CD4-positive, alpha-beta T cell treated with Interleukin-6 at 100 ng/mL for 8 hours (primary cell): ENCODE measurements at regions not wholly inside any gene's neighbourhood (a gene's known extent, or its start where the extent isn't known, plus 50 kb on each side); places are given as distances from the start of the nearest gene placed in this dataset.
A peak's percentile ranks its signal among the peaks of the same experiment; 100 is the strongest.
"Not testable (repeated sequence)": the region's sequence is repeated elsewhere in the genome, so short reads cannot be mapped to it uniquely, and the experiment has no call there.

Experiments used
- DNase-seq: peaks from one replicate; pipeline ENCODE4 v3.0.0-alpha.2; 2020; ENCODE audit warnings: mixed read lengths, low spot score

DNA sequence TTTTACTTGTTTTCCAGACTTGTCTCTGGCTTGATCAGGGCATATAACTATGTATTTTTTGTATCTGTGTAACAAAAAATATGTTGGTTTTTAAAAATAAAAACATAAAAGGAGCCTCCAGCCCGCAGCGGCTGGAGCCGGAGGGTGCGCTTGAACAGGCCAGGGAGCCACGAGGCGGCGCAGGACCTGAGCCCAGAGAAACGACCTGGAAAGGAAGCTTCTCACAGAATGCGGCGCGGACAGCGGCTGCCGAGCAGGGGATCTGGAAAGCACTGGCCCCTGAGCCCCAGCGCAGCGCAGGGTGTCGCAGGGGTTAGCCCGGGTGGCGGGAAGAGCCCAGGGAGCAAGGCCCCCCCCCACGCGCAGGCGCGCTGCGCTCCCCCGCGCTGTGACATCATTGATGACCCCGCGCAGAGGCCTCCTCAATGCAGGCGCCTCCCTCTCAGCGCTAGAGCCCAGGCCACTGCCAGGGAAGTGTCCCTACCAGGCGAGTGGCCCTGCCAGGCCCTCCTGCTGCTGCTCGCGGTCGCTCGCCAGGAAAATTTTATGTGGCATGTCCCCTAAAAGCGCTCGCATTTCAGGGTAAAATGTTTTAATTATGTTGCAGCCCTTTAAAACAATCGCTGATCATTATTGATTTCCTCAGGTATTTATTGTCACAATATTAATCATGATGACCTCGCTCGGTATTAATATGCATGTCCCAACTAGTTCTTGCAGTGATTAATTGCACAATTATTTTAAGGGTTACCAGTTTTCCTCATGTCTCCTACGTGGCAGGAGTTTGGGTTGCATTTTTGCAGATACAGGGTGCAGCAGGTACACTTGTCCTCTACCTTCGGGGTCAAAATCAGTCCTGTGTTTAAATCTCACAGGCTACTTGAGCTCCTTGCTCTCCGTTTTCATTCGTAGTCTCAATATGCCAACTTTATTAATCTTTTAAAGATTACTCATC, 134.2 kb downstream of the USP22 start:
- peak; percentile 78 for DNase-seq

DNA sequence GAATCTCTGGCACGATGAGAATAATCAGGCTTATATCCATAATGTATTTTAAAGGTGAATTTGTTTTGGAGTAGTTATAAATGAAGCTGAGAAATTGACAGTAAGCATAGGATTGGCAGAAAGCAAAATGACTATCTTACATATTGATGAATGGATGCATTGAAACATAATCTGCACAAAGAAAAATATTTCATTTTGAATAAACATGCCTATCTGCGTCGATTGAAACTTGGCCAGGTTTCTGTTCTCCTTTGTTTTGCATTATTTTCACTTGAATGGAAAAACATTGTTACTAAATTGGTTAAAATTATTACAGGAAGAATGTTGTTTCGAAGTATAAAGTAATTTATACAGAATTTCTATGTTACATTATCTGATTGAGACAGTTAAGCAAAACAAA, 128.2 kb downstream of the USP22 start:
- DNase-seq: no peak

DNA sequence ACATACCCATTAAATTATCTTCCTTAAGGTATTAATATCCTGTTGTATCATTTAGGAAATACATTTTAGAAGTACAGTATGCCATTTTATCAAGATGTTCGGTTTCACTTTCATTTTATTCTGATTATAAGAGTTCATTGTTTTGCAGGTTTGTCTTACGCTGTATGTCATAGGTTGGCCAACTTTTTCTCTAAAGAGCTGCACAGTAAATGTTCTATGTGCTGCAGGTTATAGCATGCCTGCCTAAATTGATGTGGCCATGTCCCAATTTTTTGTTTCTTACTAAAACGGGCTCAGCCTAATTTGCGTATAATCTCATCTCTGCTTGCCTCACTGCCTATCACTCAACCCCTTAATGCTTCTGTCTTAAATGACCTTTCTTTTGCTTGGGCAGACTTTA, 126.4 kb downstream of the USP22 start:
- no peak for DNase-seq

DNA sequence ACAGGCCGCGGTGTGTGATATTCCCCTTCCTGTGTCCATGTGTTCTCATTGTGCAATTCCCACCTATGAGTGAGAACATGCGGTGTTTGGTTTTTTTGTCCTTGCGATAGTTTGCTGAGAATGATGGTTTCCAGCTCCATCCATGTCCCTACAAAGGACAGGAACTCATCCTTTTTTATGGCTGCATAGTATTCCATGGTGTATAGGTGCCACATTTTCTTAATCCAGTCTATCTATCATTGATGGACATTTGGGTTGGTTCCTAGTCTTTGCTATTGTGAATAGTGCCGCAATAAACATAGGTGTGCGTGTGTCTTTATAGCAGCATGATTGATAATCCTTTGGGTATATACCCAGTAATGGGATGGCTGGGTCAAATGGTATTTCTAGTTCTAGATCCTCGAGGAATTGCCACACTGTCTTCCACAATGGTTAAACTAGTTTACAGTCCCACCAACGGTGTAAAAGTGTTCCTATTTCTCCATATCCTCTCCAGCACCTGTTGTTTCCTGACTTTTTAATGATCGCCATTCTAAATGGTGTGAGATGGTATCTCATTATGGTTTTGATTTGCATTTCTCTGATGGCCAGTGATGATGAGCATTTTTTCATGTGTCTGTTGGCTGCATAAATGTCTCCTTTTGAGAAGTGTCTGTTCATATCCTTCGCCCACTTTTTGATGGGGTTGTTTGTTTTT, 125.1 kb downstream of the USP22 start:
- not testable (repeated sequence) for DNase-seq

DNA sequence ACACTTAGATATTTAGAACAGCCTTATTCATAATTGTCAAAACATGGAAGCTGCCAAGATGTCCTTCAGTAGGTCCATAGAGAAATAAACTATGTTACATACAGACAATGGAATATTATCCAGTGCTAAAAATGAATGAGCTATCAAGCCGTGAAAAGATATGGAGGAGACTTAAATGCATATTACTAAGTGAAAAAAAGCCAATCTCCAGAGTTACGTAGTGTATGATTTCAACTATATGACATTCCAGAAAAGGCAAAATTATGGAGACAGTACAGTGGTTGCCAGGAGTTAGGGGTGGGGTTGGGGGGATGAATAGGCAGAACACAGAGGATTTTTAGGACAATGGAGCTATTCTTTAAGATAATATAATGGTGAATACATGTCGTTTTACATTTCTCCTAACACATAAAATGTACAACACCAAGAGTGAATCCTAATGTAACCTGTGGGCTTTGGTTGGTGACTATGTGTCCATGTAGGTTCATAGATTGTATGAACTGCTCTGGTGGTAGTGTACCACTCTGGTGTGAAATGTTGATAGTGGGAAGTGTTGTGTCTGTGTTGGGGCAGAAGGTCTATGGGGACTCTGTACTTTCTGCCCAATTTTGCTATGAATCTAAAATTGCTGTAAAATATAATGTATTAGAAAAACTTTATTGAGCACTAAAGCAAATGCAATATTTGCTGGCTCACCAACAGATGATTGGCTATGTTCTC, 122.6 kb downstream of the USP22 start:
- no peak for DNase-seq

DNA sequence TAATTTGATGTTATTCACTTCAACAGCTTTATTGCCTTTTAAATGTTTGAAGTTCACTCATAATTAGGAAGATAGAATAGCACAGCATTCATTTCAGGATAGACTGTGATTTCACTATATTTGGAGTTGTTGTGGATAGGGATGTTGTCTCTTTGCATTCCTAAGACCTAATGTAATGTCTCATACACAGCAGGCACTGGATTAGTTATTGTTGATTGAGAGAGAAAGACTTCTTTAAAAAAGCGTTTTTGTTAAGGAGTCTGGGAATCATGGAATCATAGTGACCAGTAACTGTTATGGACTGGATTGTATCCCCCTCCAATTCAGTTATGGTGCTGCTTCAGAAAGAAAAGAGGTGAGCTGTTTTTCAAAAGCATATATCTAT, 122.0 kb downstream of the USP22 start:
- DNase-seq: no peak

DNA sequence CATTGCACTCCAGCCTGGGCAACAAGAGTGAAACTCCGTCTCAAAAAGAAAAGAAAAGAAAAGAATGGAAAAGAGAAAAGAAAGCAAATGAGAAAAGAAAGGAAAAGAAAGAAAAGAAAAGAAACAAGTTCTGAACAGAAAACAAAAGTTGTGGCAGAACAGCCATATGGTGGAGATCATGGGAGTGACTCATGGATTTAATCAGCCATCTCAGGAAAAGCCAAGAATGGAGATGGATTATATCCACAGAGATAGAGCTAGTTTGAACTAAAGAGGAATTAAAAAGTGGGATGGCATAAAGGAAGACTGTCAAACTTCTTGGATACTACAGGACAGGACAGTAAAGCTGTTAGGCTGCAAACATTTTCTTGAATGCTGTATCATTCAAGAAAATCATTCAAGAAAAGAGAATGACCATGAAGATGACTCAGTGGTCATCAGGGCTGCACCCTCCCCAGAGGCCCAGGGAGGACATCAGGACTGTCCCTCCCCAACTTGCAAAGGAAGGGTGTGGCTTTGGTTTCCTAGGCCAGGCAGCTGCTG, 120.6 kb downstream of the USP22 start:
- DNase-seq: no peak

DNA sequence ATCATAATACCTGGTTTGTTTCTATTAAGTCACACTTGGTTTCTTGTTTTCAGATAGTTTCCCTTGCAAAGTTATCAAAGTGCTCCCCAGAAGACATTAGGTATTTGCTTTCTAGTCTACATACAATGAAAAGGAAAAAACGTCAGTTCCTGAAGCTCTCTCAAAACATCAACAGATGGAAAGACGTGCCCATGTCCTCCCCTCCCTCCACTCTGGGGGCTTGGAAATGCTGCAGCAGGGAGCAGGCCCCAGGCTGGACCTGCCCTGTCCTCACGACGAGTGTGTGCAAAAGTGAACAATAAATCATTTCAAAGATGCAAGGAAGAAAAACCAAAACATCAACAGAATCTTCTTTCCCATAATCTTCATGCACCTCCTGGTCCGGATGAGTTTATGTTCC, 118.5 kb downstream of the USP22 start:
- no peak for DNase-seq

DNA sequence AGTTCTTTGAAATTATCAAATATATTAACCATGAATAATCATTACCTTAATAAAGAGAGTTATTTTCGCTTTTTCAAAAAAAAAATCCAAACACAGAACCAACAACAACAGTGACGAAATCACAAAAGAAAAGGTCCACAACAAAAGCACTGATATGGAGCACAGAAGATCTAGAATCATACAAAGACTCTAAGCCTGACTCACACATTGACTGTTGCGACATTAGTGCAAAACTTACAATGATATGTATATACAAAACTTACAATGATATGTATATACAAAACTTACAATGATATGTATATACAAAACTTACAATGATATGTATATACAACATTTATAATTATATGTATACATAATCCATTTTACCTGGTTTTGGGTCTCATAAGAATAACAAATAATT, 117.7 kb downstream of the USP22 start:
- no peak for DNase-seq

DNA sequence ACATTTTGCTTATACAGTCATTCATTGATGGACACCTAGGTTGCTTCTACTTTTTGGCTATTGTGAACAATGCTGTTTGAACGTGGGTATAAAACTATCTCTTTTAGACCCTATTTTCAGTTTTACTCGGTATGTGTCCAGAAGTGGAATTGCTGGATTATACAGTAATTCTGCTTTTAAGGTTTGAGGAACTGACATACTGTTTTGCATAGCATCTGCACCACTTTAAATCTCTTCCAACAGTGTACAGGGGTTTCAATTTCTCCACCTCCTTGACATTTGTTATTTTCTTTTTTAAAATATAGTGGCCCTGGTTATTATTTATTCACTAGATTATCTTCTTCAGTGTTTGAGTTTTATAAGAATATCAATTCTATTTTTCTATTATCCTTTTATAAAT, 116.9 kb downstream of the USP22 start:
- DNase-seq: no peak

DNA sequence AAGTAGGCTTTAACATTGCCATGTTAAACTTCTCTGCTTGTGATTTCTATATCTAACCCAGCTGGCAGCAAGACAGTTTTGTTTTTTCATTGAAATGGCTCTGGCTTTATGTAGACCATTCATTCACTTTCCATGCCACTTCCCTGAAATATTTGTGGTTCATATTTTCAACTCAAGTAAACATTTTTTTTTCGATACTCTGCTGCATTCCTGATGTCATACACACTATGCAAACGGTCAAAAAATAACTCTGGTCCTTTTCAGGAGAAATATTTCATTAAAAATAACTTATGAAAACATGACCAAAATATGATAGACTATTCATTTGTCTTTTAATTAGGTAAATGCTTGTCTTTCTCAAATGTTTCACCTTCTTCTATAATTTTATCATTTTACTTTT, 116.3 kb downstream of the USP22 start:
- DNase-seq: no peak

DNA sequence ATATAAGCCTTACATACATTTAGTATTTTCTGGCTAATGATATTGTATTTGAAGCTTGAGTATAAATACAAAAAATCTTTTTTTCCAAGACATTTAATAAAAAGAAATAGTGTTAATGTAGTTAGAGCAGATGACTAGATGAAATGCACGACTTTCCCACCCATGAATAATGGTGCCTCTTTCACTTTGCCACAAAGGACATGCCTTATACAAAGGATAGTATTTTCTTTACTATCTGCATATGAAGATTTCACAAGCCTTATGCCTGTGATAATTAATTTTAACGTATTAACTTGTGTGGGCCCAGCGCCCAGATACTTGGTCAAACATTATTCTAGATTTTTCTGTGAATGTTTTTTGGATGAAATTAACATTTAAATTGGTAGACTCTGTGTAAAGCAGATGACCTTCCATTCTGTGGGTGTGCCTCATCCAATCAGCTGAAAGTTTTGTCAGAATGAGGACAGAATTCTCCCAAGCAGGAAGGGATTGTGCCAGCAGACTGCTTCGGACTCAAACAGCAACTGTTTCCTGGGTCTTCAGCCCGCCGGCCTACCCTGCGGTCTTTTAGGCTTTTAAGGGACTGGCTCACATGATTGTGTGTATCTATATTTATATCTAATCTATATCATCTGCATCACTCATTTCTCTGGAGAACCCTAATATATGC, 115.4 kb downstream of the USP22 start:
- DNase-seq: no peak

DNA sequence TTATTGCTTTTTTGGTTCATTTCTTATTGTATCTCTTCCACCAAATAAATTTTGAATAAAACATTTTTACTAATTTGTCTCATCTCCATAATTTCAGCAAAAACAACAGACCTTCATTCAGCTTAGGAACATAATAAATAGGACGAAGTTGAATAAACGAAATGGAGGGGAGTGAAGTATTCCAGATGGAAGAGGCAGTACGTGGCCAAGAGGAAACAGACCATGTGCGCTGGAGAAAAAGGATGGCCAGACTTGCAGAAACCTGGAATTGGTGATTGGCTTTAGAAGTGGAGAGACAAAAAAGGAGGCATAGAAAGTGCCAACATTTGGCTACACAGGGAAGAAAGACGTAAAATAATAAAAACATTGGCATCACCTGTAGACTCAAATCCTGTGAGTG, 113.5 kb downstream of the USP22 start:
- no peak for DNase-seq

DNA sequence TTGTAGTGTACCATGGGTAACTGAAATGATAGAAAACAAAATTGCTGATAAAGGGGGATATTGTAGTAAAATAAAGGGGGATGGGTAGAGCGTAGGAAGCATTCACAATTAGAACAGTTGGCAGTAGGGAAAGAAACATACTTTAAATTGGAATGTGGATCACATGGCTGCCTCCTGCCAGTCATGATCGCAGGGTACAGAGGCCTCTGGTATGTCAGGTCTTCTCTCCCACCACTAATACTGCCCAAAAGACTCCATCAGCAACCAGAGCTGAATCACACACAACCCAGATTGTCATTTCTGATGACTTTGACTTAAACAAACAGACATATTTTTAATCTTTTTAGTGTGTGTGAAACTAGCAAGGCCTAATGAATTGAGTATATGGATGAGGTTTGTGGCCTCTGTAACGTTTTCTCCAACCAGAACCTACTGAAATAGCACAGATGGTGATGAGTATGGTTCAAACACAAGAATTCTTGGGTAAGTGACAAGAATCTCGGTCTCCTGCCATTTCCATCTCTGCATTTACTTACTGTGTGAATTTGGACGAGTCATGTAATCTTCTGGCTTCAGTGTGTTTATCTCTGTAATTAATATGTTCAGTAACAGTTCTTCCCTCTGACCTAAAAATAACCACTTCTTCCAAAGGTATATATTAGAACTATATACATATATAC, 112.6 kb downstream of the USP22 start:
- DNase-seq: no peak

DNA sequence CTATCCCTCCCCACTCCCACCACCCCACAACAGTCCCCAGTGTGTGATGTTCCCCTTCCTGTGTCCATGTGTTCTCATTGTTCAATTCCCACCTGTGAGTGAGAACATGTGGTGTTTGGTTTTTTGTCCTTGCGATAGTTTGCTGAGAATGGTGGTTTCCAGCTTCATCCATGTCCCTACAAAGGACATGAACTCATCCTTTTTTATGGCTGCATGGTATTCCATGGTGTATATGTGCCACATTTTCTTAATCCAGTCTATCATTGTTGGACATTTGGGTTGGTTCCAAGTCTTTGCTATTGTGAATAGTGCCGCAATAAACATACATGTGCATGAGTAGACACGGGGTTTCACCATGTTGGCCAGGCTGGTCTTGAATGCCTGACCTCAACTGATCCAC, 109.8 kb downstream of the USP22 start:
- DNase-seq: not testable (repeated sequence)

DNA sequence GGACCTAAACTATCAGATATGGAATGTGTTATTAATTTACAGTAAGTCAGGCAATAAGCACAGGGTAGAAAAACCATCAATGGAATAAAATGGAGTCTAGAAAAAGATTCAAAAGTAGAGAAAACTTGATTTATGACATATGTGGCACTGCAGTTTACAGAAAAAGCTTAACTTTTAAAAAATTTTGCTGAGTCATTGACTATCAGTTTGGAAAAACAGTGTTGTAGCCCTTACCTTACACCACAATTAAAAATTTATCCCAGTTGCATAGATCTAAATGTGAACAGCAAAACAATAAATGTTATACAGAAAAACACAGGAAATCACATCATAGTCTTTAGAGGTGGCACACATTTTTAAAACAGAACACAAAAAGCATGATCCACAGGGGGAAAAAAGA, 108.5 kb downstream of the USP22 start:
- no peak for DNase-seq

DNA sequence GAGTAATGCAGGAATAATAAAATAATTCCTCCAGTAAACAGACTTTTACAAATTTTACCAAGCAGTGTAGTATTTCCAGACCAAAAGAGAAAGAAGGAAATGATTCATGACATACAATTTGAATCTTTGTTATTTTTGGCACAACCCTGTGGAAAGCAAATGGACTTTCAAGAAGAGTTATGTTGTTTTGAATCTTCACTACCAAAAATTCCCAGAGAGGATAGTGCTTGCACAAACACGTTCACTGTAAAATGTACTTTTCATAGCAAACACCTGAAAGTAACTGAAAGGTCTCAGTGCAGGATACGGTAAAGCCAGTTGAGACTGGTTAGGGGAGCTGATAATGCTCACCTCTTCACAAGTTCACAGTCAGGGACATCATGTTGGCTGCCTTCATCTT, 107.1 kb downstream of the USP22 start:
- no peak for DNase-seq

DNA sequence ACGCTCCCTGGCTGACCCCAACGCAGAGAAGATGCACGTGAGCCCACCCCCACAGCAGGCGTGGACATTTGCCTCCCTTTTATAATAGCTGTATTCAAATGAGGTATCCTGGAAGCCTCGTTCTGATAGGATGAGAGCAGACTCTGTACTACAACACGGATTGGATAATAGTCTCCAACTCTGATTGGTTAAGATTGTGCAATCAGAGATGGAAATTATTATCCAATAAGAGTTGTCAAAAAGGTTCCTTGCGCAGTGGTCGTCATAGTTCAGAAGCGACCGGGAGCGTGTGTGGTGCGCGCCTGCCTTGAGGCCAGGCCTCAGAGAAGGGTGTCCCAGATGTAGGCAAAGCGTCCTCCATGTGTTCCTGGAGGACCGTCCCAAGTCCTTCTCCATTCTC, 104.6 kb downstream of the USP22 start:
- DNase-seq: no peak

DNA sequence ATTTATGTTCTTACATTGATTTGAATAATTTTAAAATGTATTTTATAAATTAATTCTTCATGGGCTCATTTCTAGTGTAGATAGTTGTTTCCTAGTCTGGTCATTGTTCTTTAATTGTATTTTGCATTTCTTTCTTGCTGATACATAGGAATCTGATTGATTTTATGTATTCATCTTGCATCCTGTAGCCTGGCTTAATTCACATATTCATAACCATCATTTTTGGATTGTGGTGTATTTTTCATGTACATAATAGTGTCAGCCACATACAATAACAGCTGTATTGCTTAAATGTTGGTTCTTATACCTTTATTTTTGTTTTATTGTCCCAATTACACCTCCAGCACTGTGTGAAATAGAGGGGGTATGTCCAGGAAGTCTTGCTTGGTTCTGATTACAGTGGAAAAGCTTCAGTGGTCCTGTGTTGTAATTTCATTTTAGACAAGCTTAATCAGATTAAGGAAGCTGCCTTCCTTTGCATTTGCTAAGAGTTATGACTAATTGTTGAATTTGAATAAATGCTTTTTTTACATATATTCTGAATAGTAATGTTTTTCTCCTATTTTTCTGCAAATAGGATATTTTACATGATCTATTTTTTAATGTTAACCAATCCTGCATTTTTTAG, 103.7 kb downstream of the USP22 start:
- no peak for DNase-seq

DNA sequence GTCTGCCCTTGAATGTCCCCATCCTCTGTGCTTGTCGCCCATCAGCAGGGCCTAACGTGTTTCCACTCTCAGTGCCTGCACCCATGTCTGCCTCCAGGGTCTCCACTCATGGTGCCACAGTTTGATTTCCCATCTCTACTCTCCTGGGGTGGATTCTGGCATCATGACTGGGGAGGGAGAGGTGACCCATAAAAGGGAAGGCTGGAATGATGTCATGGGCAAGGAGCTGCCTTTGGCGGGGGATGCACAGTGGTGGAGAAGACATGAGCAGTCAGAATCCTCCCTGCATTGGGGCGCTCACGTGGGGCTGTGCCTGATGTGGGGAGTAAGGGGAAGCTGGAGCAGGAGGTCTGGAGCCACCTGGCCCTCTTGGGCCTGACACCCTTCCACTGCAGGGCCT, 100.9 kb downstream of the USP22 start:
- DNase-seq: no peak
